ENCODE measurements at regions not wholly inside any gene's neighbourhood (a gene's known extent, or its start where the extent isn't known, plus 50 kb on each side); places are given as distances from the start of the nearest gene placed in this dataset.
"Not testable (repeated sequence)": the region's sequence is repeated elsewhere in the genome, so short reads cannot be mapped to it uniquely, and the experiment has no call there.

DNA sequence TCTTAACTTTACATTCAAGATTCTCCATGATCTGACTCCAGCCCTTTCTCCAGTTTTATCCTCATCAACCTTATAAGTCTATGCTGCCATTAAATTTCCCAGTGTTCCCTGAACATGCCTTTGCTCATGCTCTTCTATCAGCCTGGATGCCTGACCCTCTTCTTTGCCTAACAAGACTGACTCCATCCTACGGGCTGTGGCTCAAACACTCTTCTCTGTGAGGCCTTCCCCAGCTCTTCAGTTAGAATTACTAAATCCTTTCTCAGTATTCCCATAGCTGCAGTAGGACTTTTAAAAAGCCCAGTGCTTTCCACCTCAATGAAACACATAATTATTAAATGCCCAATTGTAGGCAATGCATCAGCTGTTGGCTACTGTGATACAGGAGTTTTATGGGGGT, 76.5 kb upstream of the GNG12 start:
- Histone ChIP-seq H3K4me3 (no peak overlapping the region), H3K9me3 (no peaks in the 10 kb centered on the region), H3K4me1 (ENCODE audit: control insufficient read depth in 1 of 2, low read depth in 2 of 2) (no peaks in the 10 kb centered on the region), H3K27ac (no peak overlapping the region), H3K36me3 (no peaks in the 10 kb centered on the region), H3K27me3 (replicated peaks; ENCODE audit: insufficient read depth) (no peaks in the 10 kb centered on the region)
- DNase-seq (ENCODE audit: low spot score) (no peak), ATAC-seq (ENCODE audit: insufficient number of reproducible peaks, low FRiP score, low read depth) (no peak)
- TF ChIP-seq, protein P1, sequence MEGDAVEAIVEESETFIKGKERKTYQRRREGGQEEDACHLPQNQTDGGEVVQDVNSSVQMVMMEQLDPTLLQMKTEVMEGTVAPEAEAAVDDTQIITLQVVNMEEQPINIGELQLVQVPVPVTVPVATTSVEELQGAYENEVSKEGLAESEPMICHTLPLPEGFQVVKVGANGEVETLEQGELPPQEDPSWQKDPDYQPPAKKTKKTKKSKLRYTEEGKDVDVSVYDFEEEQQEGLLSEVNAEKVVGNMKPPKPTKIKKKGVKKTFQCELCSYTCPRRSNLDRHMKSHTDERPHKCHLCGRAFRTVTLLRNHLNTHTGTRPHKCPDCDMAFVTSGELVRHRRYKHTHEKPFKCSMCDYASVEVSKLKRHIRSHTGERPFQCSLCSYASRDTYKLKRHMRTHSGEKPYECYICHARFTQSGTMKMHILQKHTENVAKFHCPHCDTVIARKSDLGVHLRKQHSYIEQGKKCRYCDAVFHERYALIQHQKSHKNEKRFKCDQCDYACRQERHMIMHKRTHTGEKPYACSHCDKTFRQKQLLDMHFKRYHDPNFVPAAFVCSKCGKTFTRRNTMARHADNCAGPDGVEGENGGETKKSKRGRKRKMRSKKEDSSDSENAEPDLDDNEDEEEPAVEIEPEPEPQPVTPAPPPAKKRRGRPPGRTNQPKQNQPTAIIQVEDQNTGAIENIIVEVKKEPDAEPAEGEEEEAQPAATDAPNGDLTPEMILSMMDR (IDR thresholded peaks at IDR 0.05): no peak

DNA sequence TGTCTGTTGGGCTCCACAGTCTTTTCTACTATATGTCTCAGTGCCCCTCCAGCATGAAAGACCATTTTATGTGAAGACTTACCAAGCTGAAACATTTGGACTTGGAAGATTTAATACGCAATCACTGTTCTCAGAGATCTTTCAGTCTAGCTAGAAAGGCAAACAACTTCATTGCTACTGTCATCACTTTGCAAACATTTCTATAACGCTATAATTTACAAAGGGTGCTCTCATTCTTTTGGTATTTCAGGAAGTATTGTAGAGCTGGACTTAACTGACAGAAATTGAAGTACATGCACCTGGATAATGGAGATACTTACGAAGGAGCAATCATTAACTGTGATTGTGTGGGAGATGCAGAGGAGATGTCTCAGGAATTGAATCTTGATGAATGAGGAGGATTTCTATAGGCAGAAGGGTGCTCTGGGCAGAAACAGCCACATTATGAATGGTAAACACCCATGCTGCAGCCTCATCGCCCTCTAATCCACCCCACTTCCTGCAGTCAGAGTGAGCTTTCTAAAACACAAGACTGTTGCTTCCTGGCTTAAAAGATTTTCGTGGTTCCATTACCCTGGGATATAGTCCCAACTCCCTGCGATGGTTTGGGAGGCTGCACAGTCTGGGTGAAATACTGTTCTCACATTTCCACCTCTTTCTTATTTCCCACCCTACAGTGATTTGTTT, 75.1 kb upstream of the GNG12 start:
- no peaks in the 10 kb centered on the region for H3K27me3 ChIP-seq (replicated peaks; ENCODE audit: insufficient read depth)
- TF ChIP-seq, protein P1 (IDR thresholded peaks at IDR 0.05): no peak
- DNase-seq (ENCODE audit: low spot score) (no peak), ATAC-seq (ENCODE audit: insufficient number of reproducible peaks, low FRiP score, low read depth) (no peak)
- no peak overlapping the region for H3K4me3 ChIP-seq
- no peak overlapping the region for H3K27ac ChIP-seq
- H3K4me1 ChIP-seq (ENCODE audit: control insufficient read depth in 1 of 2, low read depth in 2 of 2): no peaks in the 10 kb centered on the region
- H3K36me3 ChIP-seq: no peaks in the 10 kb centered on the region
- H3K9me3 ChIP-seq: no peaks in the 10 kb centered on the region

DNA sequence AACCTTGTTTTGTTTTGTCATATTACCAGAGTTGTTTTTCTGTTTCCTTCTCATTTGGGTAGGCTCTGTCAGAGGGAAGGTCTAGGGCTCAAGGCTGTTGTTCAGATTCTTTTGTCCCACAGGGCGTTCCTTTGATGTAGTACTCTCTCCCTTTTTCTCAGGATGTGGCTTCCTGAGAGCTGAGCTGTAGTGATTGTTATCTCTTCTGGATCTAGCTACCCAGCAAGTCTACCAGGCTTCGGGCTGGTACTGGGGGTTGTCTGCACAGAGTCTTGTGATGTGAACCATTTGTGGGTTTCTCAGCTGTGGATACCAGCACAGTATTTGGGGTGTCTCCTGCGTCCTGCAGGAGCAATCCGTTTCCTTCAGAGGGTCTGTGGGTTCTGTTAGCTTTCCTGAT, 74.2 kb upstream of the GNG12 start:
- not testable (repeated sequence) for H3K27ac ChIP-seq; DNase-seq (ENCODE audit: low spot score); H3K4me1 ChIP-seq (ENCODE audit: control insufficient read depth in 1 of 2, low read depth in 2 of 2); H3K36me3 ChIP-seq; H3K9me3 ChIP-seq; H3K27me3 ChIP-seq (replicated peaks; ENCODE audit: insufficient read depth); H3K4me3 ChIP-seq; ATAC-seq (ENCODE audit: insufficient number of reproducible peaks, low FRiP score, low read depth)

DNA sequence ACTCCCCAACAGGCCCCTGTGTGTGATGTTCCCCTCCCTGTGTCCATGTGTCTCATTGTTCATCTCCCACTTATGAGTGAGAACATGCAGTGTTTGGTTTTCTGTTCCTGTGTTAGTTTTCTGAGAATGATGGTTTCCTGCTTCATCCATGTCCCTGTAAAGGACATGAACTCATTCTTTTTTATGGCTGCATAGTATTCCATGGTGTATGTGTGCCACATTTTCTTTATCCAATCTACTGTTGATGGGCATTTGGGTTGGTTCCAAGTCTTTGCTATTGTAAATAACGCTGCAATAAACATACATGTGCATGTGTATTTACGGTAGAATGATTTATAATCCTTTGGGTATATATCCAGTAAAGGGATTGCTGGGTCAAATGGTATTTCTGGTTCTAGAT, 72.7 kb upstream of the GNG12 start:
- not testable (repeated sequence) for H3K4me3 ChIP-seq; DNase-seq (ENCODE audit: low spot score); H3K4me1 ChIP-seq (ENCODE audit: control insufficient read depth in 1 of 2, low read depth in 2 of 2); ATAC-seq (ENCODE audit: insufficient number of reproducible peaks, low FRiP score, low read depth); H3K36me3 ChIP-seq; H3K9me3 ChIP-seq; H3K27me3 ChIP-seq (replicated peaks; ENCODE audit: insufficient read depth); H3K27ac ChIP-seq

DNA sequence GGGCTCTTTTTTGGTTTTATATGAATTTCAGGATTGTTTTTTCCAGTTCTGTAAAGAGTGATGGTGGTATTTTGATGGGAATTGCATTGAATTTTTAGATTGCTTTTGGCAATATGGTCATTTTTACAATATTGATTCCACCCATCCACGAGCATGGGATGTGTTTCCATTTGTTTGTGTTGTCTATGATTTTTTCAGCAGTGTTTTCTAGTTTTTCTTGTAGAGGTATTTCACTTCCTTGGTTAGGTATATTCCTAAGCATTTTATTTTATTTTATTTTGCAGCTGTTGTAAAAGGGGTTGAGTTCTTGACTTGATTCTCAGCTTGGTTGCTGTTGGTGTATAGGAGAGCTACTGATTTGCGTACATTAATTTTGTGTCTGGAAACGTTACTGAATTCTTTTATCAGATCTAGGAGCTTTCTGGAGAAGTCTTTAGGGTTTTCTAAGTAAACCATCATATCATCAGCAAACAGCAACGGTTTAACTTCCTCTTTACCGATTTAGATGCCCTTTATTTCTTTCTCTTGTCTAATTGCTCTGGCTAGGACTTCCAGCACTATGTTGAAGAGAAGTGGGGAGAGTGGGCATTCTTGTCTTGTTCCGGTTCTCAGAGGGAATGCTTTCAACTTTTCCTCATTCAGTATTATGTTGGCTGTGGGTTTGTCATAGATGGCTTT, 69.4 kb upstream of the GNG12 start:
- H3K4me1 ChIP-seq (ENCODE audit: control insufficient read depth in 1 of 2, low read depth in 2 of 2); H3K9me3 ChIP-seq; ATAC-seq (ENCODE audit: insufficient number of reproducible peaks, low FRiP score, low read depth); H3K27me3 ChIP-seq (replicated peaks; ENCODE audit: insufficient read depth); H3K36me3 ChIP-seq; H3K4me3 ChIP-seq; H3K27ac ChIP-seq; DNase-seq (ENCODE audit: low spot score): not testable (repeated sequence)

DNA sequence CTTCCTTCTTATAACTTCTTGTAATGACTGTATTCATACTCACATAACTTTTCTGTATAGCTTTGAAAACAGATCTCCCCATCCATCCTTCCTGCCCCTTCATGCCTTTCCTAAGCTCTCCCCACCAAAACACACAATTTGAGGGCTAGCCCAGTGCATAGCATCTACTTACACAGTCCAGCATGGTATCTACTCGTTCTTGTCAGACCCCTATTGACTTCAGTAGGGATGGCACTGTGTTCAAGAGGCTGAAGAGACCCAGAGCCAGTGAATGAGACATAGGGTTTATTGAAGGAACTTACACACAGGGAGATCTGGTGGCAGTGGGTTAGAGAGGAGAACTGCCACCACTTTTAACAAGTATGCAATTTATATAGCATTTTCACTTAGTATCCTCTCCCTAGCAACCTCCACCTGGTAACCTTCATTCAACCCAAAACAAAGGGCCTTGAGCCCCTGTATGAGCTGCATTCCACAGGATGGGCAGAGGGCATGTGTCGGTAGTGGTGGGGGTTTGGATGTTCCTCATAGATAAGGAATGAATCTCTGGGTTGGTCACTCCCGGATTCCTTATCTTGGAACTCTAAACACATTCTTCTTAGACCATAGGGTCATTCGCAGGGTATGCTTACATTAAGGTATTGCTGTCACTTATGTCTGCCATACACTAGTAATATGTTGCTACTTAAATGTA, 64.9 kb upstream of the GNG12 start:
- Histone ChIP-seq H3K4me1 (ENCODE audit: control insufficient read depth in 1 of 2, low read depth in 2 of 2) (no peaks in the 10 kb centered on the region), H3K36me3 (no peaks in the 10 kb centered on the region), H3K9me3 (peaks cover 4% of the 10 kb centered on the region), H3K27me3 (replicated peaks; ENCODE audit: insufficient read depth) (no peaks in the 10 kb centered on the region), H3K4me3 (no peak overlapping the region), H3K27ac (no peak overlapping the region)
- TF ChIP-seq, protein P1 (IDR thresholded peaks at IDR 0.05): no peak
- no peak for ATAC-seq (ENCODE audit: insufficient number of reproducible peaks, low FRiP score, low read depth)
- no peak for DNase-seq (ENCODE audit: low spot score)
